CD14-positive monocyte (primary cell): ENCODE measurements at regions not wholly inside any gene's neighbourhood (a gene's known extent, or its start where the extent isn't known, plus 50 kb on each side); places are given as distances from the start of the nearest gene placed in this dataset.

Source experiments
- DNase-seq, 3 donors: peaks; one replicate each; pipeline ENCODE4 v3.0.0-alpha.2; 2011 to 2022
- H2AFZ ChIP-seq: 2 replicates; pipeline ENCODE4 v1.6.0; 2012; ENCODE audit warnings: mild to moderate bottlenecking, low read depth, low read length, inconsistent platforms; ENCODE audit not compliant: insufficient read depth, poor library complexity, severe bottlenecking
- H3K27ac ChIP-seq, 2 donors: 1 replicate in 1 of 2; 2 replicates in 1 of 2; pipeline ENCODE4 v1.5.1; 2012 to 2013; ENCODE audit warnings: low read length in 2 of 2, control low read depth in 1 of 2, inconsistent platforms in 1 of 2, low read depth in 1 of 2, mild to moderate bottlenecking in 1 of 2
- H3K27me3 ChIP-seq, 2 donors: one replicate each; pipeline versions ENCODE4 v1.6.0 to v1.6.1; 2011 to 2013; ENCODE audit warnings: low read length in 2 of 2; ENCODE audit not compliant: control insufficient read depth in 2 of 2, insufficient read depth in 2 of 2
- H3K36me3 ChIP-seq, 2 donors: replicated peaks in 1 of 2; 1 replicate in 1 of 2; 2 replicates in 1 of 2; pipeline versions ENCODE4 v1.5.1 to v1.6.1; 2012 to 2013; ENCODE audit warnings: low read length in 2 of 2, control low read depth in 1 of 2, inconsistent platforms in 1 of 2, mild to moderate bottlenecking in 1 of 2; ENCODE audit not compliant: insufficient read depth in 2 of 2, control insufficient read depth in 1 of 2
- H3K4me1 ChIP-seq, 2 donors: 1 replicate in 1 of 2; 2 replicates in 1 of 2; pipeline versions ENCODE4 v1.5.1 to v1.6.1; 2012 to 2013; ENCODE audit warnings: low read length in 2 of 2, control low read depth in 1 of 2, inconsistent platforms in 1 of 2, mild to moderate bottlenecking in 1 of 2, moderate library complexity in 1 of 2; ENCODE audit not compliant: insufficient read depth in 2 of 2, control insufficient read depth in 1 of 2
- H3K4me2 ChIP-seq: replicated peaks from 2 replicates; pipeline ENCODE3; 2012; ENCODE audit warnings: low read length, moderate library complexity, mild to moderate bottlenecking; ENCODE audit not compliant: poor library complexity, severe bottlenecking; ENCODE audit errors: extremely low read depth
- H3K4me3 ChIP-seq, 3 experiments: fragments of 200-600 bp in 1 of 3; sonication (generic) in 1 of 3; replicated peaks in 1 of 3; 1 replicate in 2 of 3; 2 replicates in 1 of 3; pipeline ENCODE4 v1.5.1; 2011 to 2013; ENCODE audit warnings: low read length in 3 of 3, mild to moderate bottlenecking in 3 of 3, control low read depth in 2 of 3, low read depth in 2 of 3, inconsistent platforms in 1 of 3, moderate library complexity in 1 of 3
- H3K79me2 ChIP-seq: 2 replicates; pipeline ENCODE4 v1.6.0; 2012; ENCODE audit warnings: mild to moderate bottlenecking, control low read depth, inconsistent platforms, low read length, moderate library complexity; ENCODE audit not compliant: insufficient read depth
- H3K9ac ChIP-seq: 2 replicates; pipeline ENCODE4 v1.6.0; 2017; ENCODE audit warnings: low read length, mild to moderate bottlenecking; ENCODE audit not compliant: insufficient read depth, poor library complexity, severe bottlenecking
- H3K9me3 ChIP-seq, 2 donors: replicated peaks in 1 of 2; 1 replicate in 1 of 2; 2 replicates in 1 of 2; pipeline versions ENCODE4 v1.5.1 to v1.6.1; 2012 to 2013; ENCODE audit warnings: low read length in 2 of 2, control low read depth in 1 of 2; ENCODE audit not compliant: control insufficient read depth in 1 of 2, insufficient read depth in 1 of 2
- H4K20me1 ChIP-seq: 2 replicates; pipeline ENCODE4 v1.6.0; 2012; ENCODE audit warnings: mild to moderate bottlenecking, low read length, control low read depth, moderate library complexity; ENCODE audit not compliant: insufficient read depth
- H3K27ac Mint-ChIP-seq, 7 donors: one replicate each; pipeline ENCODE4 v1.8.0; 2020; ENCODE audit warnings: mild to moderate bottlenecking in 7 of 7, mixed read lengths in 7 of 7, moderate library complexity in 6 of 7, inconsistent platforms in 2 of 7
- H3K27me3 Mint-ChIP-seq, 3 donors: one replicate each; pipeline ENCODE4 v1.8.0; 2021 to 2022; ENCODE audit warnings: low read depth in 3 of 3, mild to moderate bottlenecking in 3 of 3, mixed read lengths in 3 of 3, moderate library complexity in 3 of 3, inconsistent platforms in 1 of 3
- H3K36me3 Mint-ChIP-seq, 2 donors: one replicate each; pipeline ENCODE4 v1.8.0; 2020; ENCODE audit warnings: mixed read lengths in 2 of 2, inconsistent platforms in 1 of 2, mild to moderate bottlenecking in 1 of 2
- H3K4me1 Mint-ChIP-seq: one replicate; pipeline ENCODE4 v1.8.0; 2020; ENCODE audit warnings: mild to moderate bottlenecking, mixed read lengths
- H3K4me3 Mint-ChIP-seq, 2 donors: one replicate each; pipeline ENCODE4 v1.8.0; 2020; ENCODE audit warnings: mild to moderate bottlenecking in 2 of 2, mixed read lengths in 2 of 2, moderate library complexity in 1 of 2
- H3K9me3 Mint-ChIP-seq, 7 donors: one replicate each; pipeline ENCODE4 v1.8.0; 2020 to 2022; ENCODE audit warnings: mixed read lengths in 7 of 7, mild to moderate bottlenecking in 6 of 7, moderate library complexity in 6 of 7, inconsistent platforms in 2 of 7
- CTCF ChIP-seq: fragments of 200-600 bp; IDR thresholded peaks from one replicate; pipeline ENCODE4 v1.8.0; 2022; ENCODE audit warnings: antibody characterized with exemption, mild to moderate bottlenecking
- WGBS: methylation state at CpG from one replicate; pipeline ENCODE4 v1.1.5; 2013; ENCODE audit warnings: missing lambda C conversion rate; ENCODE audit not compliant: insufficient coverage; 5-methylcytosine and 5-hydroxymethylcytosine counted together
- intact Hi-C, 2 donors: fragments of 100-400 bp; cut with micrococcal nuclease; formaldehyde crosslinking; loops; one replicate each; pipeline versions ENCODE4 v1.15.0 to v1.15.1; 2023

GRCh38 chr18:75133721-75134610, 75.0 kb downstream of the PTGR3 start:
- H3K4me3 Mint-ChIP-seq, result no peak overlapping the region

More at GRCh38 chr18:75133721-75134610, 75.0 kb downstream of the PTGR3 start:
- H3K27ac Mint-ChIP-seq, result no peak overlapping the region
- H4K20me1 ChIP-seq, result no peaks in the 10 kb centered on the region
- no peaks in the 10 kb centered on the region for H3K27me3 ChIP-seq
- no peak for TF ChIP-seq CTCF
- H3K36me3 Mint-ChIP-seq, result no peaks in the 10 kb centered on the region
- H3K4me2 ChIP-seq, result no peak overlapping the region
- H3K9me3 ChIP-seq, result no peaks in the 10 kb centered on the region
- H3K4me1 ChIP-seq, result no peaks in the 10 kb centered on the region
- no peaks in the 10 kb centered on the region for H3K4me1 Mint-ChIP-seq
- H3K9me3 Mint-ChIP-seq, result peaks cover 0 to 3% (median 2%) of the 10 kb centered on the region in 7 donors
- peaks cover 0 to 2% (median 2%) of the 10 kb centered on the region in 3 donors for H3K27me3 Mint-ChIP-seq
- no peak overlapping the region for H2AFZ ChIP-seq
- no peak overlapping the region for H3K9ac ChIP-seq
- H3K79me2 ChIP-seq, result no peaks in the 10 kb centered on the region
- H3K36me3 ChIP-seq, result no peaks in the 10 kb centered on the region
- WGBS, result 92% methylated on average over 26 of the region's 28 CpGs
- no peak for DNase-seq
- intact Hi-C loops, result no loop called here
- H3K4me3 ChIP-seq, result no peak overlapping the region
- H3K27ac ChIP-seq, result no peak overlapping the region
